ENCODE measurements at regions not wholly inside any gene's neighbourhood (a gene's known extent, or its start where the extent isn't known, plus 50 kb on each side); places are given as distances from the start of the nearest gene placed in this dataset.

- TF ChIP-seq CTCF (IDR thresholded peaks at IDR 0.05): no peak
- DNase-seq (ENCODE audit: low spot score): no peak
- Histone ChIP-seq H3K27ac (no peak overlapping the region), H3K4me1 (peaks cover 0 to 8% of the 10 kb centered on the region in 2 donors), H3K27me3 (no peaks in the 10 kb centered on the region), H3K9me3 (no peaks in the 10 kb centered on the region), H3K36me3 (no peaks in the 10 kb centered on the region), H3K4me3 (no peak overlapping the region)
Observed at GRCh38 chr9:82549174-82549821, 513.6 kb downstream of the RASEF start.

- no peaks in the 10 kb centered on the region for H3K36me3 ChIP-seq
- DNase-seq (ENCODE audit: low spot score): no peak
- H3K4me3 ChIP-seq: no peak overlapping the region
- no peak for TF ChIP-seq CTCF (IDR thresholded peaks at IDR 0.05)
- no peak overlapping the region for H3K27ac ChIP-seq
- H3K27me3 ChIP-seq: no peaks in the 10 kb centered on the region
- no peaks in the 10 kb centered on the region for H3K9me3 ChIP-seq
- H3K4me1 ChIP-seq: peaks cover 0 to 13% of the 10 kb centered on the region in 2 donors
Observed at GRCh38 chr9:82552784-82553183, 510.2 kb downstream of the RASEF start.

- no peaks in the 10 kb centered on the region for H3K36me3 ChIP-seq
- no peak for TF ChIP-seq CTCF (IDR thresholded peaks at IDR 0.05)
- no peak overlapping the region for H3K4me3 ChIP-seq
- peaks cover 0 to 13% of the 10 kb centered on the region in 2 donors for H3K4me1 ChIP-seq
- DNase-seq (ENCODE audit: low spot score): no peak
- no peaks in the 10 kb centered on the region for H3K9me3 ChIP-seq
- H3K27me3 ChIP-seq: no peaks in the 10 kb centered on the region
- no peak overlapping the region for H3K27ac ChIP-seq
Observed at GRCh38 chr9:82553654-82554366, 509.1 kb downstream of the RASEF start.

- no peak overlapping the region for H3K27ac ChIP-seq
- no peak overlapping the region for H3K4me3 ChIP-seq
- no peak for TF ChIP-seq CTCF (IDR thresholded peaks at IDR 0.05)
- no peaks in the 10 kb centered on the region for H3K9me3 ChIP-seq
- peaks cover 0 to 13% of the 10 kb centered on the region in 2 donors for H3K4me1 ChIP-seq
- no peaks in the 10 kb centered on the region for H3K27me3 ChIP-seq
- DNase-seq (ENCODE audit: low spot score): no peak
- no peaks in the 10 kb centered on the region for H3K36me3 ChIP-seq
Observed at GRCh38 chr9:82554381-82554780, 508.6 kb downstream of the RASEF start.

GRCh38 chr9:82555031-82555430 lies 507.9 kb downstream of the RASEF start:
- no peak overlapping the region for H3K27ac ChIP-seq
- no peak for DNase-seq (ENCODE audit: low spot score)
- no peaks in the 10 kb centered on the region for H3K27me3 ChIP-seq
- no peak overlapping the region for H3K4me3 ChIP-seq
- peaks cover 0 to 13% of the 10 kb centered on the region in 2 donors for H3K4me1 ChIP-seq
- no peak for TF ChIP-seq CTCF (IDR thresholded peaks at IDR 0.05)
- H3K9me3 ChIP-seq: no peaks in the 10 kb centered on the region
- H3K36me3 ChIP-seq: no peaks in the 10 kb centered on the region

Measured in right atrium auricular region (tissue), 2 donors.